NK-92 (cell line): ENCODE measurements at regions not wholly inside any gene's neighbourhood (a gene's known extent, or its start where the extent isn't known, plus 50 kb on each side); places are given as distances from the start of the nearest gene placed in this dataset.

Experiments
- DNase-seq: peaks from one replicate; lab custom pipeline; 2025; ENCODE audit not compliant: unreplicated experiment; lab: John Stamatoyannopoulos, UW

GRCh38 chr20:4601630-4602296 lies 84.5 kb upstream of the PRNP start:
- DNase-seq = no peak

DNA sequence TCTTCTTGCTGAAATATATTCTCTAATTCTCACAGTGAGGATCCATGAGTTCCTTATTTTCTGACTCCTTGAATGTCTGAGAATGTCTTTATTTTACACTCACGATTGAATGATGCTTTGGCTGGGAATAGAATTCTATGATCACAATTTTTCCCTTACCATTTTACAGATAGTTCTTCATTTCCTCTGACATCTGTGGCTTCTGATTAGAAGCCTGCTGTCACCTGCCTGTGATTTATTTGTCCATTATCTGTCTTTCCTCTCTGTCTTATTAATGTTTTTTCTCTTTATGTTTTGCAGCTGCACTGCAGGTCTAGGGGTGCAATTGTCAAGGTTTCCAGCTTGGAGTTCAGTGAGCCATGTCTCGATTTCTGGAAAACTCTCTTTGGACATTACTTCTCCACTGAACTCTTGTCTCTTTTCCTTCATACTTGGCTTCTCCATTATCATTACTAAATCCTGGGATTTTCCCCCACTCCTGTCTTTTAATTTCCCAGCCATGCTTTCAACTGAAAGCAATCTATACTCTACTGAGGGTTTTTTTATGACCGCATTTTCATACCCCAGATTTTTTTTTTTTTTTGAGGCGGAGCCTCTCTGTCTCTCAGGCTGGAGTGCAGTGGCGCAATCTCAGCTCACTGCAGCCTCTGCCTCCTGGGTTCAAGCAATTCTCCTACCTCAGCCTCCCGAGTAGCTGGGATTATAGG lies 85.8 kb upstream of the PRNP start:
- no peak for DNase-seq

GRCh38 chr20:4597215-4597614 lies 89.0 kb upstream of the PRNP start:
- DNase-seq = no peak

DNA sequence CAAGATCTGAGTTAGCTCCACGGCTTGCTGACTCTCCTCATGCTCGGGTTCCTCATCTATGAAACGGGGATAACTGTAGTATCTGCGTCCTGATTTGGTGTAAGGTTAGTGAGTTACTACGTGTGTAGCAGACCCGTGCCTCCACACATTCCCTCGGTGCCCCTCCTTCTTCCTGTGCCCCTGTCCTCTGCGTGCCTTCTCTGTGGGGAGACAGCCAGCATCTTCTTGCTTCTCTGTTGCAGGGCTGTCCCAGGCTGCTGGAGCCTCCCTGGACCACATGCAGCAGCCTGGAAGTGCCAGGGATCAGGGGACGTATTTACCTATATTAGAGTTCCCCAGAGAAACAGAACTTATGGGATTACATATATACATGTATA lies 93.1 kb upstream of the PRNP start:
- no peak for DNase-seq

GRCh38 chr20:4592316-4593148 lies 93.7 kb upstream of the PRNP start:
- no peak for DNase-seq

DNA sequence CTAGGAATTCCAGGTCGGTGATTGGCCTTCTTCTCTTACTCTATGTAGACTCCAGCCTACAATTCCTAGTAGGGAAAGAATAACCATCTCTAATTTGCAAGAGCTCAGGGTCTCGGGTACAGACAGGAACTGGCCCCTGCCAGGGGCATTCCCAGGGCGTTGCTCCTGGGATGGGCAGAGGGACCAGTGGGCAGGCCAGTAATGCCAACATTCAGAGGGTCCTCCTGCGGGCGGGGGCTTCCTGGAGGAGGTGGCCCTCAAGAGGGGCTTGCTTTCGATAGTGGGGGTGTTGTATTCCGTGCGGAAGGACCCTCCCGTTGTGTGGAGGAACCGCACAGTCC lies 94.3 kb upstream of the PRNP start:
- no peak for DNase-seq

DNA sequence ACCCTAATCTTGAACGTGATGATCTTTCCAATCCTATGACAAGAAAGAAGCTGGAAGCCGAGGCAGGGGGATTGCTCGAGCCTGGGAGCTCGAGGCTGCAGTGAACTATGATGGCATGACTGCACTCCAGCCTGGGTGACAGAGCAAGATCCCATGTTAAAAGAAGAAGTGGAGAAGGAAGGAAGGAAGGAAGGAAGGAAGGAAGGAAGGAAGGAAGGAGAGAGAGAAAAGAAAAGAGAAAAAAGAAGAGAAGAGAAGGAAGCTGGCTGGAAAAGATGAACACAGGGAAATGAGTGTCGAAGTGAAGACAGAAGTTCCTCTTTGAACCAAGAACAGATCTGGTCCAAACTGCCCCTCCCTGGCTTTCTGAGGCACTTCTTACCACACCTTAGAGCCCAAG lies 100.5 kb upstream of the PRNP start:
- no peak for DNase-seq

DNA sequence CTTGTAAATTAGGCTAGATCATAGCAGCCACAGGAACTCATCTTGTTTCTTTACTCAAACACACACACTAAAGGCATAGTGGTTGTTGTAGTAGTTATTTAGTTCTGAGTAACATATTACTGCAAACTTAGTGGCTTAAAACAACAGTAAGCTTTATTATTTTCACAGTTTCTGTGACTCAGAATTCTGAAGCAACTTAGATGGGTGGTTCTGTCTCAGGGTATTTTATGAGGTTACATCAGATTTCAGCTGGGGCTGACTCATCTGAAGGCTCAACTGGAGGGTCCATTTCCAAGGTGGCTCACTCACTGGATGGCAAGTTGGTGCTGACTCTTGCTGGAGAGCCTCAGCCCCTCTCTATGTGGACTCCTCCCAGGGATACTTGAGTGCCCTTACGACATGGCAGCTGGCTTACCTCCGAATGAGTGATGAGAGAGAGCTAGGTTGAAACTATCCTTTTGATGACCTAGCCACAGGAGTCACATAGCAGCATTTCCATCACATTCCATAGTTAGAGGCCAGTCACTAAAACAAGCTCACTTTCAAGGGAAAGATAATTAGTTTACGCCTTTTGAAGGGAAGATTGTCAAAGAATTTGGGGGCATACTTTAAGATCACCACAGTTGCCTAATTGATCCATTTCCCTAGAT lies 101.0 kb upstream of the PRNP start:
- no peak for DNase-seq

DNA sequence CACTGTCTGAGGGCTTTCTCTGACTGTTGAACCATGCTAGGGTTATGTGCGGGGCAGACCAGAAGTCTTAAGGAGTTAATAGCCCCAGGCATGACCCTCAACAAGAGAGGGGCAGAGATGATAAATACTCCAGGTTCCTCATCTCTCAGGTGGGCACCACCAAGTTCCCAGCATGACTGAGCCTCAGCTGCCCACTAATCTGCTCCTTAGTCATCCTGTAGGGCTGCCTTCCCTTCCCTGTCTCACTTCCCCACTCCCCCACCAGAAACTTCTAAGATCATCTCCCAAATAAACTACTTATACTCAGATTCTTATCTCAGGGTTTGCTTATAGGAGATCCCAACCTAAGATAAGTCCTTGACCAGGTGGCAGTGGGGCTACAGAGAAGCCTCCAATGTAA lies 101.7 kb upstream of the PRNP start:
- DNase-seq = no peak

- DNase-seq = no peak
These were observed 104.4 kb upstream of the PRNP start for GRCh38 chr20:4581838-4582237.

GRCh38 chr20:4578375-4578774 lies 107.9 kb upstream of the PRNP start:
- DNase-seq = no peak

- no peak for DNase-seq
These were observed 111.9 kb upstream of the PRNP start for GRCh38 chr20:4574356-4574690.

GRCh38 chr20:4573564-4574355 lies 112.5 kb upstream of the PRNP start:
- DNase-seq = no peak

DNA sequence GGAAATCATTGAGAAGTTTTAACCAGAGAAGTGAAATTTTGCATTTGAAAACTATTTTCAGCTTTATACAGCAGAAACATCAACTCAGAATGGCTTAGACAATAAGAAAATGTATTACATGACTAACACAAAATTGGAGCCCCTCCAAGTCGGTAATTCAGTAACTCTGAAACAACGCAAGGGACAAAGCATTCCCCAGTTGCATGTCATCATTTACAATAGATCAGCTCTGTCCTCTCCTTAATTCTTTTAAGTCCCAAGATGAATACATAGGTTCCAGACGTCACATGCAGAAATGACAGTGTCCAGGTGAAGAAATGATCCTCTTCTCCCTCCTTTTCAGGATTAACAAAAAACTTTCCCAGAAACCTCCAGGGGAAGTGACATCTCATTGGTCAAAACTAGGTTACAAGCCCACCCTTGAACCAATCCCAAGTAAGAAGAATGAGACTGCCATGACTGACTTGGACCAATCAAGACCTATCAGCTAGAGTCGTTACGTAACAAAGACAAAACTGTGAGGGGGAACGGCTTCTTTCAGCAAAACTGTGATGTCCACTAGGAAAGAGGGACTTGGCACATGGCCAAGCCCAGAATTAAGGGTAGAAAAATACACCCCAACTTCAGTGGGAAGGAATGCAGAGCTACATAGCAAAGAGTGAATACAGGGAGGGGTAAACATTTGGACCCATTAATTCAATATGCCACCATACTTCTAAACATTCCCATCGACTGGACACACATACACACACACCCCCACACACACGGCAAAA lies 114.3 kb upstream of the PRNP start:
- no peak for DNase-seq

- no peak for DNase-seq
These were observed 116.4 kb upstream of the PRNP start for GRCh38 chr20:4569865-4570264.

- no peak for DNase-seq
These were observed 117.2 kb upstream of the PRNP start for GRCh38 chr20:4569092-4569491.

DNA sequence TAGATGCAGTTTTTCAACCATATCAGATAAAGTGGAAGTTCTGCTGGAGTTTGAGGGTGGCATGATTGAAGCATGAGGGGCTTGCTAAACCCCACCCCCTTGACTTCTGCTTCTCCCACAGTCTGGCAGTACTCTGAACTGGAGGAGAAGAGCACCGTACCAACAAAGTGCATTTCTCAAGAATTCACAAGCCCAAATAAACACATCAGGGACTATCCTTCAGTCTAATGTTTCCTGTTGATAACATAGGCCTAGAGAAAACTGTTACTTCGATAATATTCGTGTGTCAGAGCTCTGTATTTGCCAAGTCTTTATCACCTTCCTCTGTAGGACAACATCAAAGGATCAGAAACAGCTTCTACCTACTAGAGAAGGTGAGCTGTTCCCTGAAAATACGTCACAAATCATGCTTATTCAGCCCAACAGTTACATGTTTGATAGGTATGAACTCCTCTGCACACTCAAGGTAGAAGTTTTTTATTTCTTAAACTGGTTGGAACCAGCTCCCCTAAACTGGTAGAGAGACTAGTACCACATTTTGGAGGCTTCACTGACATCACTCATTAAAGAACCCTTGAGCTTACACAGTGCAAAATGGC lies 117.8 kb upstream of the PRNP start:
- no peak for DNase-seq

DNA sequence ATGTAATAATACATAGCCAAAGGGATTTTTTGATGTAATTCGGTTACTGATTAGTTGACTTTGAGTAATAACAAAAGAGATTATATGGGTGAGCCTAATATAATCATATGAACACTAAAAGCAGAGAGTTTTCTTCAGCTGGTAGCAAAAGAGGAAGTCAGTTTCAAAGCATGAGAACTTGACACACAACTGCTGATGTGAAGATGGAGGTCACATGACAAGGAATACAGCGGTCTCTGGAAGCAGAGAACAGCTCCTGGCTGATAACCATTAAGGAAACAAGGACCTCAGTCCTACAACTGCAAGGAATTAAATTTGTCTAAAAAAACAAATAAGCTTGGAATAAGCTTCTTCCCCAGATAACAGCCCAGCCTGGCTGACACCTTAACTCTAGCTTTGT lies 119.1 kb upstream of the PRNP start:
- DNase-seq = no peak

DNA sequence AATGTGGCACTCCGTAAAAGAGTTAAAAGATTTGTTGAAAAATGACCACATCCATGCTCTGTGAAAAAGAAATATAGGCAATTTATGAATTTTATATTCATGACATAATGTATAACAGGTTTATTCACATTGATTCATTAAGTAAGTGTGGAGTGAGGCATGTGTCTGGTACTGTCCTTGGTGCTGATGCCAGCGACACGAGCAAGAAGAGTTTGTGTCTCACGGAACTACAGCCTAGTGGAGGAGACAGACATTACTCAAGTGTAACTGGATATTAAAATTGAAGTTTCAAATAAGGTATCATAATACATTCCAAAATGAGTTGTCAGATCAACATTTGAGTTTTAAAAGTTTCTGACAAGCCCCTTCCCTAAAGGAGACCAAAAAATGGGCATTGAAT lies 122.7 kb upstream of the PRNP start:
- no peak for DNase-seq

DNA sequence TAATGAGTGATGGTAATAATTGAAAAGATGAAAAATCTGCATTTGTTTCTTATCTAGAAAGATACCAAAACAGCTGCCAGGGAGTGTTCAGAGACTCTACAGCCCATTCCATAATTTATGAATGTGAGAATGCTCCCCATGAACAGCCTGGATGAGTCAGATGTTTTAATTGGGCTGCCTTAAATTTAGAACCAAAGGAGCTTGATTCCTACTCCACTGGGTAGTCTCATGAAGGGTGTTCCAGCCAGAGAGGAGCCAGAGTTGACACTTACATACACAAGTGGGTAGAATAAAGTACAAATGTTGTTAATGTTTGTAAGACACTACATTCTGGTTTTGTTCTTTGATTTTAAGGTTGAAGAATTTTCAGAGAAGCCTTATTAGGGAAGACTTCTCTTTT lies 123.2 kb upstream of the PRNP start:
- DNase-seq = no peak
